Neutrophil (primary cell): ENCODE measurements at regions not wholly inside any gene's neighbourhood (a gene's known extent, or its start where the extent isn't known, plus 50 kb on each side); places are given as distances from the start of the nearest gene placed in this dataset.

Source experiments
- H3K27ac ChIP-seq: fragments of 200-600 bp; sonication (generic); 2 replicates; pipeline ENCODE4 v1.5.1; 2016; ENCODE audit warnings: mild to moderate bottlenecking, moderate library complexity
- H3K27me3 ChIP-seq: fragments of 200-600 bp; sonication (generic); 2 replicates; pipeline ENCODE4 v1.6.0; 2016; ENCODE audit warnings: mild to moderate bottlenecking
- H3K36me3 ChIP-seq: fragments of 200-600 bp; sonication (generic); 2 replicates; pipeline ENCODE4 v1.5.1; 2017
- H3K4me1 ChIP-seq, 2 experiments: fragments of 200-600 bp in 1 of 2; sonication (generic) in 1 of 2; 1 replicate in 1 of 2; 2 replicates in 1 of 2; pipeline versions ENCODE4 v1.5.1 to v1.6.1; 2013 to 2016; ENCODE audit warnings: low read depth in 1 of 2, low read length in 1 of 2, mild to moderate bottlenecking in 1 of 2, moderate library complexity in 1 of 2; ENCODE audit not compliant: control insufficient read depth in 1 of 2, insufficient read depth in 1 of 2
- H3K4me3 ChIP-seq, 2 experiments: fragments of 200-600 bp in 1 of 2; sonication (generic) in 1 of 2; 1 replicate in 1 of 2; 2 replicates in 1 of 2; pipeline ENCODE4 v1.5.1; 2013 to 2016; ENCODE audit warnings: low read depth in 1 of 2, low read length in 1 of 2, mild to moderate bottlenecking in 1 of 2, moderate library complexity in 1 of 2
- H3K9me3 ChIP-seq: fragments of 200-600 bp; sonication (generic); 2 replicates; pipeline ENCODE4 v1.5.1; 2016
- TF ChIP-seq, protein P1 (sequence below): fragments of 200-600 bp; sonication (generic); IDR thresholded peaks from 2 replicates; pipeline ENCODE4 v1.5.1; 2016; ENCODE audit warnings: antibody characterized with exemption

DNA sequence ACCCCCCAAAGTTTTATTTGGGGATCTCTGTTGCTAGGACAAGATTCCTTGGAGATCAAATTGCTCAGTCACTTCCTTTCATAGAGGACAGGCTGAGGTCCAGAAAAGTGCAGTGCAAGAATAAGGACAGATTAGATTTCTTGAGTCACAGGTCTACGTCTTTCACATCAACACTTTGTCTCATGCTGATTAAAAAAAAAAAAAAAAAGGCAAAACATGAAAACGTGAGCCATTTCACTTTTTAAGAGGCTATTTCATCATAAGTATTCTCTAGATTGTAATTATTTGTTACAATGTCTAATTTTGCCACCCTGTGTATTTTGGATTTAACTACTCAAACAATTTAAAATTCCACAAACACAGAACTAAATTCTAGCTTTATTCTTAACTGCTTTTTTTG lies 647.0 kb downstream of the TRAM1L1 start:
- no peak overlapping the region for H3K4me3 ChIP-seq
- no peaks in the 10 kb centered on the region for H3K27me3 ChIP-seq
- no peaks in the 10 kb centered on the region for H3K9me3 ChIP-seq
- H3K36me3 ChIP-seq = no peaks in the 10 kb centered on the region
- H3K4me1 ChIP-seq = no peaks in the 10 kb centered on the region
- TF ChIP-seq, protein P1, sequence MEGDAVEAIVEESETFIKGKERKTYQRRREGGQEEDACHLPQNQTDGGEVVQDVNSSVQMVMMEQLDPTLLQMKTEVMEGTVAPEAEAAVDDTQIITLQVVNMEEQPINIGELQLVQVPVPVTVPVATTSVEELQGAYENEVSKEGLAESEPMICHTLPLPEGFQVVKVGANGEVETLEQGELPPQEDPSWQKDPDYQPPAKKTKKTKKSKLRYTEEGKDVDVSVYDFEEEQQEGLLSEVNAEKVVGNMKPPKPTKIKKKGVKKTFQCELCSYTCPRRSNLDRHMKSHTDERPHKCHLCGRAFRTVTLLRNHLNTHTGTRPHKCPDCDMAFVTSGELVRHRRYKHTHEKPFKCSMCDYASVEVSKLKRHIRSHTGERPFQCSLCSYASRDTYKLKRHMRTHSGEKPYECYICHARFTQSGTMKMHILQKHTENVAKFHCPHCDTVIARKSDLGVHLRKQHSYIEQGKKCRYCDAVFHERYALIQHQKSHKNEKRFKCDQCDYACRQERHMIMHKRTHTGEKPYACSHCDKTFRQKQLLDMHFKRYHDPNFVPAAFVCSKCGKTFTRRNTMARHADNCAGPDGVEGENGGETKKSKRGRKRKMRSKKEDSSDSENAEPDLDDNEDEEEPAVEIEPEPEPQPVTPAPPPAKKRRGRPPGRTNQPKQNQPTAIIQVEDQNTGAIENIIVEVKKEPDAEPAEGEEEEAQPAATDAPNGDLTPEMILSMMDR = no peak
- no peak overlapping the region for H3K27ac ChIP-seq

DNA sequence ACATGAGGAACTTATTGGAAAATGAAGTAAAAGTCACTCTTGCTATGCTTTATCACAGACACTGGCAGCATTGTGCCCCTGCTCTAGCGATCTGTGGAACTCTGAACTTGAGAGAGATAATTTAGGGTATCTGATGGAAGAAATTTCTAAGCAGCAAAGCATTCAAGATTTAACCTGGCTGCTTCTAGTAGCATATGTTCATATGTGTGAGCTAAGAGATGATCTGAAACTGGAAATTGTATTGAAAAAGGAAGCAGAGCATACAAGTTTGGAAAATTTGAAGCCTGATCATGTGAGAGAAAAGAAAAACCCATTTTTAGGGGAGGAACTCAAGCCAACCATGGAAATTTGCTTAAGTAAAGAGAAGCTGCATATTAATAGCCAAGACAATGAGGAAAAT lies 657.7 kb downstream of the TRAM1L1 start:
- Histone ChIP-seq H3K27ac (no peak overlapping the region), H3K4me3 (no peak overlapping the region), H3K36me3 (no peaks in the 10 kb centered on the region), H3K27me3 (no peaks in the 10 kb centered on the region), H3K9me3 (no peaks in the 10 kb centered on the region), H3K4me1 (no peaks in the 10 kb centered on the region)
- TF ChIP-seq, protein P1 = no peak

DNA sequence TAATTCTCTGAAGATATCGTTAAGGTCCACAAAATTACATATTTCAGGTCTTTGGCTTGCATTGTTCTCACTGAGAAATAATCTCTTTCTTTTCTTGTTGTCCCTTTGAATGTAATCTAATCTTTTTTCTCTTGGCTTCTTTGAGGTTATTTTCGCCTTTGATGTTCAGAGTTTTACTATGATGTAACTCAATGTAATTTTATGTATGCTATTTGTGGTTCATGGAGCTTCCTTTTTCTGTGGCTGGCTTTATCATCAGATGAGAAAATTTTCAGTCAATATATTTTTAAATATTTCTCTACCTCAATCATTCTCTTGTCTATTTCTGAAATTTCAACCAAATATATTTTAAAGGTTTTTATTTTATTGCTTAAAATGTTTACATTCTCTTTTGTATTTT lies 672.2 kb downstream of the TRAM1L1 start:
- no peaks in the 10 kb centered on the region for H3K9me3 ChIP-seq
- no peaks in the 10 kb centered on the region for H3K36me3 ChIP-seq
- H3K27me3 ChIP-seq = no peaks in the 10 kb centered on the region
- TF ChIP-seq, protein P1 = no peak
- no peak overlapping the region for H3K27ac ChIP-seq
- H3K4me1 ChIP-seq = no peaks in the 10 kb centered on the region
- no peak overlapping the region for H3K4me3 ChIP-seq

DNA sequence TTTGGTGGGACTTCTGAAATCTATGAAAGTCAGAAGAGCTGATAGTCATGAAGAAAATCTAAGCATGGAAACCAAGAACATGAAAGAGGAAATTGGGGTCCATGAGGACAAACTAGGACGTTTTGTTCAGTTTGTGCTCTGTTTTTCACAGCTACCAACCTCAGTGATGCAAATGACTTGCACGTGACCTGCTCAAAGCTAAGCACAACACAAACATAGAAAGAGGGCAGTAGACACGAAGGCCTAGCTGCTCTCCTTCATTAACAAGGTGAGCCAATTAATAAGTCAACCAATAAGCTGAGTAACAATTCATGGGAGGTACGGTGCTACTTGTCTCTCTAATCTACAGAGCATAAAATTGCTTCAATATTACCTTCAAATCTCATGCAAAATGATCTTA lies 684.1 kb downstream of the TRAM1L1 start:
- Histone ChIP-seq H3K27ac (no peak overlapping the region), H3K27me3 (no peaks in the 10 kb centered on the region), H3K4me3 (no peak overlapping the region), H3K4me1 (no peaks in the 10 kb centered on the region), H3K36me3 (no peaks in the 10 kb centered on the region), H3K9me3 (no peaks in the 10 kb centered on the region)
- TF ChIP-seq, protein P1 = no peak

DNA sequence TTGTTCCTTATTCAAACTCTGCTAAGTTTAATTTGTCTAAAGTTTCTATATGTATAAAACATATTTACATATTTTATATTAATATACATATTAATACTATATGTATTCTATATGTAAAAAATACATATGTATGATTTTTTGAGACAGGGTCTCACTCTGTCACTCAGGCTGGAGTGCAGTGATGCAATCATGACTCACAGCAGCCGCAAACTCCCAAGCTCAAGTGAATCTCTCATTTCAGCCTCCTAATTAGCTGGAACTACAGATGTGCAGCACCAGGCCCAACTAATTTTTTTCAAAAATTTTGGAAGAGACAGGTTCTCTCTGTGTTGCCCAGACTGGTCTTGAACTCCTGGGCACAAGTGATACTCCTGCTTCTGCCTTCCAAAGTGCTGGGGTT lies 684.9 kb downstream of the TRAM1L1 start:
- H3K27ac ChIP-seq = no peak overlapping the region
- H3K4me3 ChIP-seq = no peak overlapping the region
- TF ChIP-seq, protein P1 = no peak
- H3K36me3 ChIP-seq = no peaks in the 10 kb centered on the region
- H3K9me3 ChIP-seq = no peaks in the 10 kb centered on the region
- no peaks in the 10 kb centered on the region for H3K4me1 ChIP-seq
- H3K27me3 ChIP-seq = no peaks in the 10 kb centered on the region

DNA sequence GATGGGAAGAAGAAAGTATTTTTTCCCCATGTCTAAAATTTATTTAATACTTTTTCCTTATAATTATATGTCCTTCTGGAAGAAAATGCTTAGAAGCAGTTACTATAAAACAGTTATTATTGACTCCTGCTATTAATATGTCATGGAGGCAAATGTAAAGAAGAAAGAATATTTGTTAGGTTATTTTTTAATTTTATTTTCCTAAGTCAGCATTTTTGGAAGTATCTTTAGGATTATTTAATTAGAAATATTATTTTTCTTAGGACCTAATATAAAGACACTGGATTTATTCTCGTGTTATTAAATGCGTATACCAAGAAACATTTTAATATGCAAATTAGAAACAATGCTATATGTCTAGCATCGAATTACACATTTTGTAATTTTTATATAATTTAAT lies 687.7 kb downstream of the TRAM1L1 start:
- Histone ChIP-seq H3K27ac (no peak overlapping the region), H3K4me1 (no peaks in the 10 kb centered on the region), H3K4me3 (no peak overlapping the region), H3K27me3 (no peaks in the 10 kb centered on the region), H3K36me3 (no peaks in the 10 kb centered on the region), H3K9me3 (no peaks in the 10 kb centered on the region)
- TF ChIP-seq, protein P1 = no peak
